GM12874 (cell line): ENCODE measurements at regions not wholly inside any gene's neighbourhood (a gene's known extent, or its start where the extent isn't known, plus 50 kb on each side); places are given as distances from the start of the nearest gene placed in this dataset.

Experiments used
- TF ChIP-seq, protein P1 (sequence below): IDR thresholded peaks from 2 replicates; pipeline ENCODE4 v1.5.1; 2011; ENCODE audit warnings: low read depth, mild to moderate bottlenecking, control low read depth, low read length, moderate library complexity; ENCODE audit not compliant: insufficient read depth

DNA sequence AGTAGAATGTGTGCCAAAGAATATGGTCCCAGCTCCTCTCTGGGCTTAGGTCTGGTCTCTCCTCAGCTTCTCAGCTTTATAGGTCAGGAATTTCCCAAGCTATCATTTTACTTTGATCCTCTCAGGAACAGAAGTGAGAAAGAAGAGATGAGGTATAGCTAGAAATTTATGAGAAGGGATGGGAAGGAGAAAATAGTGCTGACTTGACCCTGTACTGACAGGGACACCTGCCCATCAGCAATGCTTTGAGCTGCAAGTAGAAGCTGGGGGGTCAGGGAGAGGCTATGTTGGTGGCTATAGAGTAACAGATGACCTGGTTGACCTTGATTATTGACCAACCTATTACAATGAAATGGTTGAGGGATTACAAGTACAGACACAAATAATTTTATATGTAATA, 75.0 kb downstream of the XCL2 start:
- TF ChIP-seq, protein P1, sequence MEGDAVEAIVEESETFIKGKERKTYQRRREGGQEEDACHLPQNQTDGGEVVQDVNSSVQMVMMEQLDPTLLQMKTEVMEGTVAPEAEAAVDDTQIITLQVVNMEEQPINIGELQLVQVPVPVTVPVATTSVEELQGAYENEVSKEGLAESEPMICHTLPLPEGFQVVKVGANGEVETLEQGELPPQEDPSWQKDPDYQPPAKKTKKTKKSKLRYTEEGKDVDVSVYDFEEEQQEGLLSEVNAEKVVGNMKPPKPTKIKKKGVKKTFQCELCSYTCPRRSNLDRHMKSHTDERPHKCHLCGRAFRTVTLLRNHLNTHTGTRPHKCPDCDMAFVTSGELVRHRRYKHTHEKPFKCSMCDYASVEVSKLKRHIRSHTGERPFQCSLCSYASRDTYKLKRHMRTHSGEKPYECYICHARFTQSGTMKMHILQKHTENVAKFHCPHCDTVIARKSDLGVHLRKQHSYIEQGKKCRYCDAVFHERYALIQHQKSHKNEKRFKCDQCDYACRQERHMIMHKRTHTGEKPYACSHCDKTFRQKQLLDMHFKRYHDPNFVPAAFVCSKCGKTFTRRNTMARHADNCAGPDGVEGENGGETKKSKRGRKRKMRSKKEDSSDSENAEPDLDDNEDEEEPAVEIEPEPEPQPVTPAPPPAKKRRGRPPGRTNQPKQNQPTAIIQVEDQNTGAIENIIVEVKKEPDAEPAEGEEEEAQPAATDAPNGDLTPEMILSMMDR: no peak

DNA sequence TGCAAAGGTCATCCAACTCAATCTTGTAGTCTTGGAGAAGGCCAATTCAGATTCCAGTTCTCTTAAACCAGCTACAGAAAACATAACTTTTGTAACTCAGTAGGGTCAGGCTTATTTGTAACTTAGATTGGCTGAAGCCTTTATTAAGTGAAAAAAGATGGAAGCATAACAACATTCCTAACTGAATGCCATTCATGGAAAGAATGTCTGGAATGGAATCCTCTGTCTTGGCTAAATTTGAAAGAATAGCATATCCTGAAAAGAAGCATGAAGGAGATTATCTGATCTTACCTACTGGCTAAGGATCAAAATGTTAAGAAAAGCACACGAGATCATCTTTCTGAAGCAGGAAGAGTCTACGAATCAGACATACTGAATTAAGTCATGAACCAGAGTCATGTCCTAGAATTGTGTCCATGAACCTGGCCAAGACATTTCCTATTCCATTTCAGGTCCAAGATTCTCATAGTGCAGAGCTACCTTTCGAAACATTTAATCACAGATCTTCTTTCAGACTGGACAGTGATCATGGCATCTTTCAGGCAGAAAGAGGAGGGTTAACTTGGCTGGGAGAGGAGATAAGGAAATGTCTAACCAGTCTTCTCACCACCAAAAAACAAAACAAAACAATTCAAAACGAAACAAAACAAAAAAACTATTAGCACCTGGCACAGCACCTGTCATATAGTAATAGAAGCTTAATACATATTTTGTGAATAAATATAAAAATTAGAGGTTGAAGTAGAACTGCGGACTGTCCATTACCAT, 75.6 kb downstream of the XCL2 start:
- TF ChIP-seq, protein P1: no peak

DNA sequence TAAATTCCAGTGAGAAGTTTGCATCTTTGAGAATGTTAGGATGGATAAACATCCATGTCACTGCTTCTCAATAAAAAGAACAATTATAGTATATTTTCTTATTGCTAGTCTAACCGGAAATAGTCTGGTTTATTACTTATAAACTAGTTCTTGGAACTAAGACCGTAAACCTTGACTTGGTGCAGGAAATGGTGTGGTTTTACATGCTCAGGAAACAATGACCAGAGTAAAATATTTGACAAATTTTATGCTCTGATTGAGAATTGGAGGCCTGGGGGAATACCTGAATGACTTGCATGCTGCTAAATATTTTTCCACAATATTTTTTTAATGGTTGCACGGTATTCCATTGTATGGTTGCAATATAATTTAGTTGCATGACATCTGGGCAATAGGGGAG, 76.3 kb downstream of the XCL2 start:
- TF ChIP-seq, protein P1: no peak

DNA sequence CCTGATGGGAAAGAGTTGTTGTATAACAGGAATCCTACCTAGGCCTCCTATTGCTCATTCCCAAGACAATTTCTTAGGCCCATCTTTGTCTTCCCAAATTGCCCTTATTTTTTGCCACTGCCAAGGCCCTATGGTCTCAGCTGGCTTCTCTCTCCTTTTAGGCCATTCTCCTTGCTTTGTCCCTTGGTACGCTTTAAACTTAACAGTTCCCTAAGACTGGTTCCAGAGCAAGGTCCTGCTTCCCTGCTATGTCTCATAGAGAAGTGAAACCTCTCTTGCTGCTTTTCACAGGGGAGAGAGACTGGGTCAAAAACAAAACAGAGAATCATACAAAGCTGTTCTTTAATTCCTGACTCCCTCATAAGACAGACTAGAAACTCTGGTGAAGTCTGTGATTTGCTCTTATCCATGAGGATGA, 77.1 kb downstream of the XCL2 start:
- TF ChIP-seq, protein P1: no peak

DNA sequence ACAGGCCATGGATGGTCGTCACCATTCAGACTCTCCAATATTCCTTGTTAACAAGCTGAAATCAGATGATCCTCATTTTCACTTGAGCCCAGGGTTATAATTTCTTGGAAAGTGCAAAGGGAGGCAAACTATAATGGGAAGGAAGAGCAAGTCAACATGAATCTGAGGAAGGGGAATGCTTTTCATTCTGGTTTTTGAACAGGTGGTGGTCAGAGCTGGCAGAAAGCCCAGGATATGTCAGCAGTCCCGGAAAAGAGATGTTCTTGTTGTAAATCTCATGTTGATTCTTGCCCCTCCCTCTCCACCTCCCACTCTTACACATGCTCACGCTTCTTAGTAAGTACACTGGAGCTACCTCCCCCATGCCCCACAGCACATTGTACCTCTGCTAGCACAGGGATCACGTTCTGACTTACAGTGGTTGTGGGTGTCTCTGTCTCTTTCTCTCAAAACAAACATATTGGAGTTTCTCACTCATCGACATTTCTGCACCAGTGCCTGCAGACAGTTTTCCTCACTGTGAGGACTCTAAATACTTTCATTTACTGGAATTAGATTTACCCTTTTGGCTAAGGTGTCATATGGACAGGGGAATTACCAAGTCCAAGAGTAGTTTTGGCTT, 77.6 kb downstream of the XCL2 start:
- TF ChIP-seq, protein P1: no peak

DNA sequence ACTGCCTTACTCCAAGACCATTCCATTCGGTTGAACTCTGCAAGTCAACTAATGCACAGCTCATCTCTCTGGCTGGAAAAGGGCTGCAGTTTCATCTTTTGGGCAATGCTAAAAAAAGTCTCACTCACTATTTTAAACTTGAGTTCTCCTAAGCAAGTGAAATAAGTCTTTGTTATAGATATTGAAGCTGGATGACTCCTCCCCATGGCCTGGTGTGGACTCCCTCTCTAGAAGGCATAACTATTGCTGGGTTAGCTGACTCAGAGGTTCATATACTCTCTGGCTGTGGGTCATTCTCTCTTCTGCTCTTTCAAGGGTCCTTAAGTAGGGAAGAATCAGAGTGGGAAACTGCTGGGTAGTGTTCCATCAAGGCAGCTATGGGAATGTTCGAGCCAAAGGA, 88.0 kb downstream of the XCL2 start:
- TF ChIP-seq, protein P1: no peak

DNA sequence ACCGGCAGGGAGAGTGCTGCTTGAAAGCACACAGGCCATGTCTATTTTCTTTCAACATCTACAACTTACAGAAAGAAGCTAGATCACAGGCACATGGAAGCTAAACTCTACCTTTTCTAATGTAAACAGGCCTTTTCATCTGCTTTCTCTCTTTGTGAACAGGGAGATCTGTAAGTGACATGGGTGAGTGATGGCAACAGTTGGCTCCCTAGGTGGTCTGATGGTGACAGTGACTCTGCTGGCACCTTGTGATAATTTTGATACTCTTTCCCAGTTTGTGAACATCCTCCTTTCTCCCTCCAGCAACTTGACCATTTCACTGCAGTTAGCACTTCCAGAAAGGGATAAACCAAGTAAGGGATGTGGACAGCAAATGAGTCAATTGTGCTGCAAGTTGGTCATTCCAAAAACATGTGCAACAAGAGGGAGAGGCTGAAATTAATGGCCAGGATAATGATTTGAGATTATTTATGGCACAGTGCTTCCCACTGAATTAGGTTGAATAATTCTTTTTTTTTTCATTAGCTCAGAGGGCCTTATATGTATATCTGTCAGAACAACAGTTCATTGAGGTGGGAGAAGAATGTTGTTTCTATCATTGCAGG, 89.5 kb downstream of the XCL2 start:
- TF ChIP-seq, protein P1: no peak
